H9 (cell line): ENCODE measurements at regions not wholly inside any gene's neighbourhood (a gene's known extent, or its start where the extent isn't known, plus 50 kb on each side); places are given as distances from the start of the nearest gene placed in this dataset.

Experiments
- DNase-seq: peaks from one replicate; pipeline ENCODE4 v3.0.0-alpha.2; 2017
- H2AFZ ChIP-seq: one replicate; pipeline ENCODE4 v1.6.1; 2013; ENCODE audit warnings: mild to moderate bottlenecking, low read length, control low read depth, moderate library complexity
- H2AK5ac ChIP-seq: 2 replicates; pipeline ENCODE4 v1.6.1; 2013; ENCODE audit warnings: low read length, control low read depth, mixed read lengths; ENCODE audit not compliant: insufficient read length
- H2BK120ac ChIP-seq: one replicate; pipeline ENCODE4 v1.6.1; 2013; ENCODE audit warnings: low read depth, mild to moderate bottlenecking, low read length, control low read depth, inconsistent platforms; ENCODE audit not compliant: poor library complexity, severe bottlenecking
- H2BK12ac ChIP-seq: 2 replicates; pipeline ENCODE4 v1.6.1; 2013; ENCODE audit warnings: low read length, control low read depth, mixed read lengths, low read depth; ENCODE audit not compliant: insufficient read length
- H2BK15ac ChIP-seq: 2 replicates; pipeline ENCODE4 v1.6.1; 2013; ENCODE audit warnings: low read depth, low read length, control low read depth
- H2BK20ac ChIP-seq: one replicate; pipeline ENCODE4 v1.6.1; 2013; ENCODE audit warnings: low read depth, mild to moderate bottlenecking, low read length, control low read depth, inconsistent platforms; ENCODE audit not compliant: poor library complexity, severe bottlenecking
- H2BK5ac ChIP-seq: 2 replicates; pipeline ENCODE4 v1.6.1; 2013; ENCODE audit warnings: low read length, control low read depth, mixed read lengths; ENCODE audit not compliant: insufficient read length
- H3K14ac ChIP-seq: 2 replicates; pipeline ENCODE4 v1.6.1; 2013; ENCODE audit warnings: low read length, control low read depth; ENCODE audit not compliant: insufficient read depth
- H3K18ac ChIP-seq: 2 replicates; pipeline ENCODE4 v1.6.1; 2013; ENCODE audit warnings: low read depth, mild to moderate bottlenecking, mixed read lengths, low read length, control low read depth; ENCODE audit not compliant: insufficient read length
- H3K23ac ChIP-seq: 2 replicates; pipeline ENCODE4 v1.6.1; 2013; ENCODE audit warnings: low read length, control low read depth, mixed read lengths, low read depth; ENCODE audit not compliant: insufficient read length
- H3K23me2 ChIP-seq: 2 replicates; pipeline ENCODE4 v1.6.1; 2013; ENCODE audit warnings: low read depth, mild to moderate bottlenecking, mixed read lengths, low read length, control low read depth; ENCODE audit not compliant: insufficient read length, poor library complexity, severe bottlenecking
- H3K27ac ChIP-seq: 2 replicates; pipeline ENCODE4 v1.5.1; 2013; ENCODE audit warnings: low read length, control low read depth, mixed read lengths, low read depth; ENCODE audit not compliant: insufficient read length
- H3K27me3 ChIP-seq: 2 replicates; pipeline ENCODE4 v1.6.1; 2013; ENCODE audit warnings: low read length, control low read depth, inconsistent platforms; ENCODE audit not compliant: insufficient read depth
- H3K4ac ChIP-seq: 2 replicates; pipeline ENCODE4 v1.6.1; 2013; ENCODE audit warnings: low read depth, mild to moderate bottlenecking, control low read depth, inconsistent platforms, low read length, moderate library complexity
- H3K4me1 ChIP-seq: 2 replicates; pipeline ENCODE4 v1.6.1; 2013; ENCODE audit warnings: low read length, control low read depth, inconsistent platforms; ENCODE audit not compliant: insufficient read depth
- H3K4me2 ChIP-seq: 2 replicates; pipeline ENCODE4 v1.6.1; 2013; ENCODE audit warnings: low read length, control low read depth, mixed read lengths; ENCODE audit not compliant: insufficient read length, insufficient read depth
- H3K56ac ChIP-seq: 2 replicates; pipeline ENCODE4 v1.6.1; 2013; ENCODE audit warnings: low read depth, mild to moderate bottlenecking, mixed read lengths, low read length, control low read depth; ENCODE audit not compliant: insufficient read length
- H3K79me1 ChIP-seq: 2 replicates; pipeline ENCODE4 v1.6.1; 2013; ENCODE audit warnings: low read depth, mild to moderate bottlenecking, moderate library complexity, low read length, control low read depth, inconsistent platforms; ENCODE audit not compliant: insufficient read depth, poor library complexity, severe bottlenecking
- H3K79me2 ChIP-seq: 2 replicates; pipeline ENCODE4 v1.6.1; 2013; ENCODE audit warnings: low read length, control low read depth, inconsistent platforms; ENCODE audit not compliant: insufficient read depth
- H3K9ac ChIP-seq: 2 replicates; pipeline ENCODE4 v1.6.1; 2013; ENCODE audit warnings: low read length, control low read depth, mixed read lengths; ENCODE audit not compliant: insufficient read length; ENCODE audit errors: extremely low read depth
- H3K9me3 ChIP-seq: one replicate; pipeline ENCODE4 v1.6.1; 2013; ENCODE audit warnings: low read depth, low read length, inconsistent platforms; ENCODE audit not compliant: control insufficient read depth
- H3T11ph ChIP-seq: one replicate; pipeline ENCODE4 v1.6.1; 2013; ENCODE audit warnings: mild to moderate bottlenecking, low read length, control low read depth, inconsistent platforms
- H4K20me1 ChIP-seq: one replicate; pipeline ENCODE4 v1.6.1; 2013; ENCODE audit not compliant: control insufficient read depth, insufficient read length, insufficient read depth
- H4K5ac ChIP-seq: 2 replicates; pipeline ENCODE4 v1.6.1; 2013; ENCODE audit warnings: low read depth, mild to moderate bottlenecking, mixed read lengths, low read length, control low read depth; ENCODE audit not compliant: insufficient read length
- H4K8ac ChIP-seq: replicated peaks from 2 replicates; pipeline ENCODE4 v1.6.1; 2013; ENCODE audit warnings: low read length, control low read depth, mixed read lengths, low read depth; ENCODE audit not compliant: insufficient read length
- H4K91ac ChIP-seq: 2 replicates; pipeline ENCODE4 v1.6.1; 2013; ENCODE audit warnings: low read depth, mild to moderate bottlenecking, moderate library complexity, mixed read lengths, low read length, control low read depth; ENCODE audit not compliant: insufficient read length
- H3K27ac Mint-ChIP-seq, 3 experiments: 2 replicates in 2 of 3; 3 replicates in 1 of 3; pipeline ENCODE4 v1.8.0; 2020 to 2021; ENCODE audit warnings: mixed read lengths in 3 of 3, mild to moderate bottlenecking in 1 of 3, moderate library complexity in 1 of 3
- H3K27me3 Mint-ChIP-seq: 2 replicates; pipeline ENCODE4 v1.8.0; 2021; ENCODE audit warnings: low read depth, mild to moderate bottlenecking, moderate library complexity, mixed read lengths
- H3K36me3 Mint-ChIP-seq, 3 experiments: 2 replicates in 2 of 3; 3 replicates in 1 of 3; pipeline ENCODE4 v1.8.0; 2020 to 2021; ENCODE audit warnings: low read depth in 3 of 3, mixed read lengths in 3 of 3; ENCODE audit not compliant: insufficient read depth in 1 of 3
- H3K4me1 Mint-ChIP-seq, 2 experiments: 2 replicates each; pipeline ENCODE4 v1.8.0; 2020; ENCODE audit warnings: mixed read lengths in 2 of 2
- H3K4me3 Mint-ChIP-seq, 2 experiments: 2 replicates in 1 of 2; 3 replicates in 1 of 2; pipeline ENCODE4 v1.8.0; 2020 to 2021; ENCODE audit warnings: mild to moderate bottlenecking in 2 of 2, mixed read lengths in 2 of 2, moderate library complexity in 1 of 2
- H3K9me3 Mint-ChIP-seq, 2 experiments: 2 replicates in 1 of 2; 3 replicates in 1 of 2; pipeline ENCODE4 v1.8.0; 2020; ENCODE audit warnings: mild to moderate bottlenecking in 2 of 2, mixed read lengths in 2 of 2, moderate library complexity in 1 of 2
- WGBS: extraction: QIAGEN DNeasy Blood & Tissue Kit; methylation state at CpG from one replicate; pipeline ENCODE4 v1.1.7; 2013; ENCODE audit warnings: missing lambda C conversion rate, low lambda C conversion rate, mixed read lengths; ENCODE audit not compliant: insufficient read length; ENCODE audit errors: extremely low coverage; 5-methylcytosine and 5-hydroxymethylcytosine counted together
- TF ChIP-seq, protein P1 (sequence below): fragments of 200-600 bp; sonication (generic); conservative IDR thresholded peaks from 3 replicates; pipeline ENCODE4 v1.8.0; 2021; ENCODE audit warnings: antibody characterized with exemption, mild to moderate bottlenecking

DNA sequence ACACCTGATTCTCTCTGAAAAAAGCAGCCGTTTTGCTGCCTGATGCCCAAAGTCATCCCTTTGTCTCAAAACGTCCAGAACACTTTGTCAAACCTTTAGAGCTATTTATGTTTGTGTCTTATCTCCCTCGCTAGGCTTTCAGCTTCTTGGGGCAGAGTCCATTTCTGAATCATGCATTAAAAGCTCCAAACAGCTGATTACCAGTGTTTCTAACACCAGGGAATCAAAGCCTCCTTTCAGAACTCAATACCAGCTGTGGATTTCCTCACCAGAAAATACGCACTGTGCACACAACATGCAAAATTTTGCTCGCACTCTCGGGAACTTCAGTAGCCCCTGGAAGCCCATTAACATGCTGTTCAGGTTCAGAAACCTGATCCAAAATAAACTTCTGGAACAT is 333.3 kb downstream of the HACE1 start:
- H4K8ac ChIP-seq, result no peak overlapping the region
- no peak overlapping the region for H3K4me3 Mint-ChIP-seq
- no peak for DNase-seq
- no peaks in the 10 kb centered on the region for H3K27me3 Mint-ChIP-seq
- no peak overlapping the region for H2BK5ac ChIP-seq
- H3T11ph ChIP-seq, result no peak overlapping the region
- no peak overlapping the region for H3K56ac ChIP-seq
- no peaks in the 10 kb centered on the region for H3K27me3 ChIP-seq
- H3K36me3 Mint-ChIP-seq, result no peaks in the 10 kb centered on the region
- no peak overlapping the region for H3K27ac Mint-ChIP-seq
- no CpG with 5 or more reads among the region's 6 CpGs for WGBS
- no peaks in the 10 kb centered on the region for H4K20me1 ChIP-seq
- H2BK120ac ChIP-seq, result no peak overlapping the region
- no peaks in the 10 kb centered on the region for H3K79me1 ChIP-seq
- H3K79me2 ChIP-seq, result no peaks in the 10 kb centered on the region
- H2AK5ac ChIP-seq, result no peak overlapping the region
- H3K23ac ChIP-seq, result no peak overlapping the region
- H2BK20ac ChIP-seq, result no peak overlapping the region
- no peak overlapping the region for H2BK12ac ChIP-seq
- no peak overlapping the region for H3K4ac ChIP-seq
- H4K5ac ChIP-seq, result no peak overlapping the region
- no peak overlapping the region for H4K91ac ChIP-seq
- no peak overlapping the region for H3K4me2 ChIP-seq
- H3K9me3 ChIP-seq, result no peaks in the 10 kb centered on the region
- H2AFZ ChIP-seq, result no peak overlapping the region
- no peak overlapping the region for H2BK15ac ChIP-seq
- no peaks in the 10 kb centered on the region for H3K23me2 ChIP-seq
- no peak overlapping the region for H3K27ac ChIP-seq
- TF ChIP-seq, protein P1, sequence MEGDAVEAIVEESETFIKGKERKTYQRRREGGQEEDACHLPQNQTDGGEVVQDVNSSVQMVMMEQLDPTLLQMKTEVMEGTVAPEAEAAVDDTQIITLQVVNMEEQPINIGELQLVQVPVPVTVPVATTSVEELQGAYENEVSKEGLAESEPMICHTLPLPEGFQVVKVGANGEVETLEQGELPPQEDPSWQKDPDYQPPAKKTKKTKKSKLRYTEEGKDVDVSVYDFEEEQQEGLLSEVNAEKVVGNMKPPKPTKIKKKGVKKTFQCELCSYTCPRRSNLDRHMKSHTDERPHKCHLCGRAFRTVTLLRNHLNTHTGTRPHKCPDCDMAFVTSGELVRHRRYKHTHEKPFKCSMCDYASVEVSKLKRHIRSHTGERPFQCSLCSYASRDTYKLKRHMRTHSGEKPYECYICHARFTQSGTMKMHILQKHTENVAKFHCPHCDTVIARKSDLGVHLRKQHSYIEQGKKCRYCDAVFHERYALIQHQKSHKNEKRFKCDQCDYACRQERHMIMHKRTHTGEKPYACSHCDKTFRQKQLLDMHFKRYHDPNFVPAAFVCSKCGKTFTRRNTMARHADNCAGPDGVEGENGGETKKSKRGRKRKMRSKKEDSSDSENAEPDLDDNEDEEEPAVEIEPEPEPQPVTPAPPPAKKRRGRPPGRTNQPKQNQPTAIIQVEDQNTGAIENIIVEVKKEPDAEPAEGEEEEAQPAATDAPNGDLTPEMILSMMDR, result no peak
- H3K18ac ChIP-seq, result no peak overlapping the region
- H3K4me1 Mint-ChIP-seq, result peaks cover 3 to 14% of the 10 kb centered on the region in 2 experiments; a peak in 3 of 4 replicates
- H3K4me1 ChIP-seq, result no peaks in the 10 kb centered on the region
- no peak overlapping the region for H3K9ac ChIP-seq
- no peak overlapping the region for H3K14ac ChIP-seq
- no peaks in the 10 kb centered on the region for H3K9me3 Mint-ChIP-seq
